MCF 10A (cell line): ENCODE measurements at regions not wholly inside any gene's neighbourhood (a gene's known extent, or its start where the extent isn't known, plus 50 kb on each side); places are given as distances from the start of the nearest gene placed in this dataset.

Experiments used
- BruUV-seq: library from RNA; stranded (reverse); fragments of 400-500 nt; replicated peaks from 2 replicates; lab custom pipeline; 2021; lab: Mats Ljungman, UMichigan
- CTCF ChIA-PET: fragments of 300-600 bp; sonication (Branson Sonifier 250); formaldehyde crosslinking; extraction: SDS; loops from one replicate; lab custom pipeline; 2021; ENCODE audit warnings: antibody characterized with exemption, inconsistent platforms; lab: Yijun Ruan, JAX
- POLR2A ChIA-PET: fragments of 300-600, 350-650 bp; sonication (Branson Sonifier 250); formaldehyde crosslinking; extraction: SDS; loops from one replicate; lab custom pipeline; 2020; ENCODE audit warnings: antibody characterized with exemption, inconsistent platforms; lab: Yijun Ruan, JAX
- DNase-seq: peaks from one replicate; pipeline ENCODE4 v3.0.0-alpha.2; 2018; ENCODE audit not compliant: unreplicated experiment
- H3K27ac Mint-ChIP-seq: one replicate; pipeline ENCODE4 v1.8.0; 2022; ENCODE audit warnings: mild to moderate bottlenecking, low read depth, mixed read lengths; ENCODE audit not compliant: unreplicated experiment
- H3K27me3 Mint-ChIP-seq: one replicate; pipeline ENCODE4 v1.8.0; 2022; ENCODE audit warnings: mixed read lengths; ENCODE audit not compliant: insufficient read depth, unreplicated experiment
- H3K36me3 Mint-ChIP-seq: one replicate; pipeline ENCODE4 v1.8.0; 2022; ENCODE audit warnings: mild to moderate bottlenecking, moderate library complexity, mixed read lengths; ENCODE audit not compliant: insufficient read depth, unreplicated experiment
- H3K4me1 Mint-ChIP-seq: one replicate; pipeline ENCODE4 v1.8.0; 2022; ENCODE audit warnings: mixed read lengths; ENCODE audit not compliant: insufficient read depth, unreplicated experiment
- H3K4me3 Mint-ChIP-seq: one replicate; pipeline ENCODE4 v1.8.0; 2022; ENCODE audit warnings: mild to moderate bottlenecking, moderate library complexity, mixed read lengths; ENCODE audit not compliant: unreplicated experiment
- H3K9me3 Mint-ChIP-seq: one replicate; pipeline ENCODE4 v1.8.0; 2022; ENCODE audit warnings: mixed read lengths; ENCODE audit not compliant: unreplicated experiment
- intact Hi-C: fragments of 100-400 bp; cut with micrococcal nuclease; formaldehyde crosslinking; loops from 2 replicates; pipeline ENCODE4 v1.14.1; 2022
- TF ChIP-seq, protein P1 (sequence below): fragments of 200-600 bp; IDR thresholded peaks from one replicate; pipeline ENCODE4 v1.8.0; 2022; ENCODE audit warnings: antibody characterized with exemption, mild to moderate bottlenecking; ENCODE audit not compliant: unreplicated experiment

DNA sequence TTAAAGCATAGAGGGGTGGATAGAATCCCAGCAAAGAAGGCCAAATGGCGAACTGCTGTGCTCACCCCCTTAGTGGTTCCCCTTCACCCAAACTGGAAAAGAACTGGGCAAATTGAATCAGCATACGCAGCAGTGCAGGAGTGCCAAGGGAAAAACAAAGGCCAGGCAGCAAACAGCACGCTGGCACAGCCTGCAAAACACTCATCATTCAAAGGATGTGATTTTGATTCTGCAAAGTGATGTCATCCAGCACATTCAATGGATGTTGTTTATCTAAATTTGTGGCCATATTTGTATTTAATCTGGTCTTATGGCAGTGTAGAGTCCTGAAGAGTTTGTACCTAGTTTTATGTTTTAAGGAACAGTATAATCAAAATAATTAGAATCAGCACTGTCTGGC is 71.8 kb upstream of the ECE1 start:
- no TSS peak for BruUV-seq
- DNase-seq = no peak
- TF ChIP-seq, protein P1, sequence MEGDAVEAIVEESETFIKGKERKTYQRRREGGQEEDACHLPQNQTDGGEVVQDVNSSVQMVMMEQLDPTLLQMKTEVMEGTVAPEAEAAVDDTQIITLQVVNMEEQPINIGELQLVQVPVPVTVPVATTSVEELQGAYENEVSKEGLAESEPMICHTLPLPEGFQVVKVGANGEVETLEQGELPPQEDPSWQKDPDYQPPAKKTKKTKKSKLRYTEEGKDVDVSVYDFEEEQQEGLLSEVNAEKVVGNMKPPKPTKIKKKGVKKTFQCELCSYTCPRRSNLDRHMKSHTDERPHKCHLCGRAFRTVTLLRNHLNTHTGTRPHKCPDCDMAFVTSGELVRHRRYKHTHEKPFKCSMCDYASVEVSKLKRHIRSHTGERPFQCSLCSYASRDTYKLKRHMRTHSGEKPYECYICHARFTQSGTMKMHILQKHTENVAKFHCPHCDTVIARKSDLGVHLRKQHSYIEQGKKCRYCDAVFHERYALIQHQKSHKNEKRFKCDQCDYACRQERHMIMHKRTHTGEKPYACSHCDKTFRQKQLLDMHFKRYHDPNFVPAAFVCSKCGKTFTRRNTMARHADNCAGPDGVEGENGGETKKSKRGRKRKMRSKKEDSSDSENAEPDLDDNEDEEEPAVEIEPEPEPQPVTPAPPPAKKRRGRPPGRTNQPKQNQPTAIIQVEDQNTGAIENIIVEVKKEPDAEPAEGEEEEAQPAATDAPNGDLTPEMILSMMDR = no peak
- intact Hi-C loops = loop anchor here (10.0 kb wide), 1 partner anchor 667 kb away; no protein-coding TSS in a partner anchor
- CTCF ChIA-PET = interaction anchor here (1.5 kb wide), 1 partner anchor 129 kb away, joined by 8 read pairs; no protein-coding TSS in a partner anchor
- Mint-ChIP-seq H3K27ac (no peak overlapping the region), H3K4me1 (peaks cover 4% of the 10 kb centered on the region), H3K27me3 (no peaks in the 10 kb centered on the region), H3K9me3 (no peaks in the 10 kb centered on the region), H3K36me3 (no peaks in the 10 kb centered on the region), H3K4me3 (no peak overlapping the region)
- POLR2A ChIA-PET = no interaction called here

DNA sequence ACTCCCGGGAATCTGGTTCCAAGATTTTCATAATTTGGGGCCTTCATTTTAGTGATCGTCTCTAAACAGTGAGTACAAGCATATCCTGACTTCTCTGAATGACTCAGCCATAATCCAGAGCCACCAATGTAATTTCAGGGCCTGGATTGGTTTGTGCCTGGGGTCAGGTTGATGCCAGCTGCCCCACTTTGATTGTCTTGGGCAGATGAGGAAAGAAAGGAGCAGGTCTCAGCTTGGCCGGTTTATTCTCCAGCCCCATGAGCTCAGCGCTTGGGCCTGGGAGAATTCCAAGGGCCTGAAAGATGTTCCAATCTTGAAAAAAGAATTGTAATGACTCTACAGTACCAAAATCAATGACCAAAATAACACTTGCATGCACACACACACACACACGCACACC is 71.2 kb upstream of the ECE1 start:
- TF ChIP-seq, protein P1 = no peak
- Mint-ChIP-seq H3K27ac (no peak overlapping the region), H3K27me3 (no peaks in the 10 kb centered on the region), H3K4me1 (peaks cover 4% of the 10 kb centered on the region), H3K9me3 (no peaks in the 10 kb centered on the region), H3K4me3 (no peak overlapping the region), H3K36me3 (no peaks in the 10 kb centered on the region)
- no TSS peak for BruUV-seq
- POLR2A ChIA-PET = no interaction called here
- intact Hi-C loops = loop anchor here (10.0 kb wide), 1 partner anchor 667 kb away; no protein-coding TSS in a partner anchor
- CTCF ChIA-PET = interaction anchor here (0.7 to 1.5 kb wide), 3 partner anchors 9 to 129 kb away, joined by 3 to 8 read pairs (median 4); no protein-coding TSS in a partner anchor
- DNase-seq = no peak

DNA sequence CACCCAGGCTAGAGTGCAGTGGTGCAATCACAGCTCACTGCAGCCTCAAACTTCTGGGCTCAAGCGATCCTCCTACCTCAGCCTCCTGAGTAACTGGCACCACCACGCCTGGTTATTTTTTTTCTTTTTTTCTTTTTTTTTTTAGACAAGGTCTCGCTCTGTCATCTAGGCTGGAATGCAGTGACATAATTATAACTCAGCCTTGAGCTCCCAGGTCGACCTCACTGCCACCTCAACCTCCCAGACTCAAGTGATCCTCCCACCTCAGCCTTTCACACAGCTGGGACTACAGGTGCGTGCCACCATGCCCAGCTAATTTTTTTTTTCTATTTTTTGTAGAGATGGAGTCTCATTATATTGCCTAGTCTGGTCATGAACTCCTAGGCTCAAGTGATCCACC is 66.9 kb upstream of the ECE1 start:
- Mint-ChIP-seq H3K4me1 (peaks cover 11% of the 10 kb centered on the region), H3K36me3 (no peaks in the 10 kb centered on the region), H3K9me3 (no peaks in the 10 kb centered on the region), H3K27me3 (no peaks in the 10 kb centered on the region), H3K4me3 (no peak overlapping the region), H3K27ac (no peak overlapping the region)
- DNase-seq = no peak
- ChIA-PET POLR2A (no interaction called here), CTCF (interaction anchor here (0.5 to 1.4 kb wide), 4 partner anchors 12 to 125 kb away, joined by 3 to 4 read pairs (median 4); no protein-coding TSS in a partner anchor)
- TF ChIP-seq, protein P1 = no peak
- no TSS peak for BruUV-seq
- intact Hi-C loops = no loop called here

DNA sequence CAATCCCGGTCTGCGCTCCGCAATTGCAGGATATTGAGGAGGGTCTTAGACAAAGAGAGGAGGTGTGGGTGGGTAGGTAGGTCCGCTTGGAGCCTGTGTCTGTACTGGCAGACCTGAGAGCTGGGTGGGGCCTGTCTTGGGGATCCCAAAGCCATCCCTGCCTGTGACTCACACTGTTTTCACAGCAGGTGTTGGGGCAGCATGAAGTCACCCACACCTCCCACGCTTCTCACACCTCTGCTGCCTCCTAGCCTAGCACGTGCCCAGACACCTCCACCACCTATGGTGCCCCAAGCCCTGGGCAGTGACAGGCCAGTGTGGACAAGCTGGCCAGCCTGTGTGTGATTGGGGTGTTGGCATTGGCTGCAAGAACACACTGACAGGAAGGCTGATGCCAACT is 65.7 kb upstream of the ECE1 start:
- Mint-ChIP-seq H3K36me3 (no peaks in the 10 kb centered on the region), H3K9me3 (no peaks in the 10 kb centered on the region), H3K4me3 (no peak overlapping the region), H3K27ac (no peak overlapping the region), H3K27me3 (no peaks in the 10 kb centered on the region), H3K4me1 (peaks cover 11% of the 10 kb centered on the region)
- intact Hi-C loops = no loop called here
- BruUV-seq = no TSS peak
- CTCF ChIA-PET = interaction anchor here (1.2 to 1.4 kb wide), 2 partner anchors 13 to 101 kb away, joined by 3 to 4 read pairs; no protein-coding TSS in a partner anchor
- peak; percentile 53 for DNase-seq
- TF ChIP-seq, protein P1 = no peak
- POLR2A ChIA-PET = interaction anchor here (0.6 to 1.4 kb wide), 2 partner anchors 10 to 104 kb away, joined by 3 to 4 read pairs; no protein-coding TSS in a partner anchor
